HFFc6 (cell line): ENCODE measurements at regions not wholly inside any gene's neighbourhood (a gene's known extent, or its start where the extent isn't known, plus 50 kb on each side); places are given as distances from the start of the nearest gene placed in this dataset.

ENCODE experiments used
- DNase-seq: peaks from one replicate; pipeline ENCODE4 v3.0.0-alpha.2; 2018
- H3K27ac Mint-ChIP-seq: 2 replicates; pipeline ENCODE4 v1.8.0; 2020; ENCODE audit warnings: mild to moderate bottlenecking, mixed read lengths
- H3K27me3 Mint-ChIP-seq: 2 replicates; pipeline ENCODE4 v1.8.0; 2021; ENCODE audit warnings: mild to moderate bottlenecking, moderate library complexity, mixed read lengths; ENCODE audit not compliant: insufficient read depth
- H3K36me3 Mint-ChIP-seq: 2 replicates; pipeline ENCODE4 v1.8.0; 2021; ENCODE audit warnings: low read depth, mixed read lengths
- H3K4me1 Mint-ChIP-seq: 2 replicates; pipeline ENCODE4 v1.8.0; 2020; ENCODE audit warnings: low read depth, mixed read lengths
- H3K4me3 Mint-ChIP-seq: 2 replicates; pipeline ENCODE4 v1.8.0; 2020; ENCODE audit warnings: mild to moderate bottlenecking, moderate library complexity, mixed read lengths
- H3K9me3 Mint-ChIP-seq: 2 replicates; pipeline ENCODE4 v1.8.0; 2020; ENCODE audit warnings: mild to moderate bottlenecking, mixed read lengths
- CTCF ChIP-seq: fragments of 200-600 bp; sonication (generic); IDR thresholded peaks from 2 replicates; pipeline ENCODE4 v1.5.0; 2021; ENCODE audit warnings: antibody characterized with exemption, mild to moderate bottlenecking

DNA sequence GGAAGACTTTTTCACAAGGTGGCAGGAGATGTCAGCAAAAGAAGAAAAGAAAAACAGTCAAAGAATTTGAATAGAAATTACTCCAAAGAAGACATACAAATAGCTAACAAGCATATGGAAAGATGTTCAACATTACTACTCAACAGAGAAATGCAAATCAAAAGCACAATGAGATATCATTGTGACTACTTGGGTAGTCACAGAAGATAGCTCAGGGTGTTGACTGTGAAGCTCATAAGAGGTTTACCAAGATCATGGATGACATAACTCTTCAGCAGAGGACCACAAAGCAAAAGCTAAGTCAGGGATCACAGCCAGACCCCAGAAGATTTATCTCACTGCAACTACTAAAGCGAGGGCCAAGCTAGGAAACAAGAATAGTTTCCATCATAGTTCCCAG is 53.0 kb upstream of the TANK start:
- H3K9me3 Mint-ChIP-seq: no peaks in the 10 kb centered on the region
- no peak for TF ChIP-seq CTCF
- H3K27me3 Mint-ChIP-seq: no peaks in the 10 kb centered on the region; the same call in none of the 2 replicates
- no peak overlapping the region for H3K4me3 Mint-ChIP-seq
- no peaks in the 10 kb centered on the region for H3K36me3 Mint-ChIP-seq
- peaks cover 12% of the 10 kb centered on the region for H3K4me1 Mint-ChIP-seq
- no peak for DNase-seq
- H3K27ac Mint-ChIP-seq: no peak overlapping the region
